ENCODE measurements at regions not wholly inside any gene's neighbourhood (a gene's known extent, or its start where the extent isn't known, plus 50 kb on each side); places are given as distances from the start of the nearest gene placed in this dataset.
A peak's percentile ranks its signal among the peaks of the same experiment; 100 is the strongest.

GRCh38 chr2:41750829-41751228 lies 297.0 kb upstream of the PKDCC start (continued):
- TF ChIP-seq, protein P1, sequence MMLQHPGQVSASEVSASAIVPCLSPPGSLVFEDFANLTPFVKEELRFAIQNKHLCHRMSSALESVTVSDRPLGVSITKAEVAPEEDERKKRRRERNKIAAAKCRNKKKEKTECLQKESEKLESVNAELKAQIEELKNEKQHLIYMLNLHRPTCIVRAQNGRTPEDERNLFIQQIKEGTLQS (IDR thresholded peaks at IDR 0.05): peak; percentile 47
- TF ChIP-seq, protein P2, sequence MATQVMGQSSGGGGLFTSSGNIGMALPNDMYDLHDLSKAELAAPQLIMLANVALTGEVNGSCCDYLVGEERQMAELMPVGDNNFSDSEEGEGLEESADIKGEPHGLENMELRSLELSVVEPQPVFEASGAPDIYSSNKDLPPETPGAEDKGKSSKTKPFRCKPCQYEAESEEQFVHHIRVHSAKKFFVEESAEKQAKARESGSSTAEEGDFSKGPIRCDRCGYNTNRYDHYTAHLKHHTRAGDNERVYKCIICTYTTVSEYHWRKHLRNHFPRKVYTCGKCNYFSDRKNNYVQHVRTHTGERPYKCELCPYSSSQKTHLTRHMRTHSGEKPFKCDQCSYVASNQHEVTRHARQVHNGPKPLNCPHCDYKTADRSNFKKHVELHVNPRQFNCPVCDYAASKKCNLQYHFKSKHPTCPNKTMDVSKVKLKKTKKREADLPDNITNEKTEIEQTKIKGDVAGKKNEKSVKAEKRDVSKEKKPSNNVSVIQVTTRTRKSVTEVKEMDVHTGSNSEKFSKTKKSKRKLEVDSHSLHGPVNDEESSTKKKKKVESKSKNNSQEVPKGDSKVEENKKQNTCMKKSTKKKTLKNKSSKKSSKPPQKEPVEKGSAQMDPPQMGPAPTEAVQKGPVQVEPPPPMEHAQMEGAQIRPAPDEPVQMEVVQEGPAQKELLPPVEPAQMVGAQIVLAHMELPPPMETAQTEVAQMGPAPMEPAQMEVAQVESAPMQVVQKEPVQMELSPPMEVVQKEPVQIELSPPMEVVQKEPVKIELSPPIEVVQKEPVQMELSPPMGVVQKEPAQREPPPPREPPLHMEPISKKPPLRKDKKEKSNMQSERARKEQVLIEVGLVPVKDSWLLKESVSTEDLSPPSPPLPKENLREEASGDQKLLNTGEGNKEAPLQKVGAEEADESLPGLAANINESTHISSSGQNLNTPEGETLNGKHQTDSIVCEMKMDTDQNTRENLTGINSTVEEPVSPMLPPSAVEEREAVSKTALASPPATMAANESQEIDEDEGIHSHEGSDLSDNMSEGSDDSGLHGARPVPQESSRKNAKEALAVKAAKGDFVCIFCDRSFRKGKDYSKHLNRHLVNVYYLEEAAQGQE (IDR thresholded peaks at IDR 0.05): peak; percentile 64

DNA sequence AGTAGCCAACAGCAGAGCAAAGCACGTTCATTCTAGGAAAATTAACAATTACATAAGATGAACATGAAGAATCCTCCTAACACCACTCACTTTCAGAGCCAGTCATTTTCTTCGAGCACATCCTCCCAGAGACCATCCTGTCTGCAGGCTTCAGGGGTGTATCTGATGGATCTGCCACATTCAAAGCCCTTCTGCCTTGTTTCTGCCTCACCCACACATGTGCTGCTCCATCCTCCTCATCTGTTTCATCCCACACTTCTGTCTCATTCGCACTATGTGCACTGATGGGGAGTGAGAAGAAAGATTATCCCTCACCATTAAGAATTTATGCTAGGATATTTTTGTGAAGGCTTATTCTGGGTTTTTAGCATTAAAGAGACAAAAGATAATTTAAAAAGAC lies 287.9 kb upstream of the PKDCC start:
- no peaks in the 10 kb centered on the region for H3K9me3 ChIP-seq (ENCODE audit: control insufficient read depth in 4 of 4, low read length in 3 of 4)
- H3K4me3 ChIP-seq (ENCODE audit: low read depth in 1 of 3, low read length in 3 of 3): no peak overlapping the region
- no peaks in the 10 kb centered on the region for H3K36me3 ChIP-seq (ENCODE audit: control insufficient read depth in 4 of 4, insufficient read depth in 3 of 4, low read depth in 1 of 4, low read length in 3 of 4)
- H3K4me1 ChIP-seq (ENCODE audit: control insufficient read depth in 4 of 4, insufficient read depth in 4 of 4, low read length in 3 of 4): peaks cover 0 to 2% (median under 1%) of the 10 kb centered on the region in 4 donors
- no peaks in the 10 kb centered on the region for H3K27me3 ChIP-seq (ENCODE audit: control insufficient read depth in 4 of 4, insufficient read depth in 4 of 4, low read length in 3 of 4)
- no peak for DNase-seq (ENCODE audit: low spot score)
- 85% methylated on average over 3 of the region's 3 CpGs for WGBS
- H3K27ac ChIP-seq (ENCODE audit: low read depth in 1 of 2, low read length in 2 of 2): no peak overlapping the region
- TF ChIP-seq GABPA (IDR thresholded peaks at IDR 0.05 in 1 of 2, conservative IDR thresholded peaks at IDR 0.05 in 1 of 2) (no peak), SP1 (IDR thresholded peaks at IDR 0.05) (no peak), YY1 (IDR thresholded peaks at IDR 0.05) (no peak), FOXA2 (IDR thresholded peaks at IDR 0.05) (no peak), CTCF (IDR thresholded peaks at IDR 0.05; ENCODE audit: low read depth, low read length, missing input control) (no peak), ZBTB33 (IDR thresholded peaks at IDR 0.05) (no peak), HNF4A (conservative IDR thresholded peaks at IDR 0.05) (no peak), FOXA1 (IDR thresholded peaks at IDR 0.05) (no peak), RXRA (IDR thresholded peaks at IDR 0.05) (no peak)
- TF ChIP-seq, protein P2 (IDR thresholded peaks at IDR 0.05): no peak
- TF ChIP-seq, protein P1 (IDR thresholded peaks at IDR 0.05): no peak
- H3K9ac ChIP-seq (ENCODE audit: low read depth in 1 of 2, low read length in 2 of 2): no peak overlapping the region
